ENCODE measurements at regions not wholly inside any gene's neighbourhood (a gene's known extent, or its start where the extent isn't known, plus 50 kb on each side); places are given as distances from the start of the nearest gene placed in this dataset.
"Not testable (repeated sequence)": the region's sequence is repeated elsewhere in the genome, so short reads cannot be mapped to it uniquely, and the experiment has no call there.

DNA sequence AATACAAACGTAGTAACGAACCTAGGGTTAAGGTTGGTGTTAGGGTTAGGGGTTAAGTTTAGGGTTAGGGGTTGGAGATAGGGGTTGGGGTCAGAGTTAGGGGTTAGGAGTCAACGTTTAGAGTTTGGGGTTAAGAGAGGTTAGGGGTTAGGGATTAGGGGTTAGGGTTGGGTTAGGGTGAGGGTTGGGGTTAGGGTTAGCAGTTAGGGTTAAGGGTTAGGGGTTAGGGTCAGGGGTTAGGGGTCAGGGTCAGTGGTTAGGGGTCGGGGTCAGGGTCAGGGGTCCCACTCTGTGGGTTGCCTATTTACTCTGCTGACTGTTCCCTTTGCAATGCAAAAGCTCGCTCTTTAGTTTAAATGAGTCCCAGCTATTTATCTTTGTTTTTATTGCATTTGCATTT, 275.5 kb downstream of the CCDC74A start:
- intact Hi-C loops (cut with micrococcal nuclease; ENCODE audit: unreplicated experiment), result loop anchor here (5.0 kb wide), 1 partner anchor 651 kb away; no protein-coding TSS in a partner anchor
- DNase-seq; H3F3A ChIP-seq (ENCODE audit: insufficient read depth, low read depth); H3K9me2 ChIP-seq (ENCODE audit: insufficient read depth); H3K4me3 ChIP-seq; H2AFZ ChIP-seq; H4K20me1 ChIP-seq (ENCODE audit: insufficient read depth); H3K4me2 ChIP-seq; H3K27me3 ChIP-seq (ENCODE audit: insufficient read depth, low read depth); H3K9me3 ChIP-seq (ENCODE audit: insufficient read depth, low read depth); H3K27ac ChIP-seq; H3K4me1 ChIP-seq (replicated peaks; ENCODE audit: insufficient read depth); H3K79me2 ChIP-seq (ENCODE audit: low read depth); BruUV-seq (replicated peaks); H3K36me3 ChIP-seq (ENCODE audit: low read depth); POLR2A ChIA-PET (ENCODE audit: unreplicated experiment): not testable (repeated sequence)
- CTCF ChIA-PET, result interaction anchor here (0.6 kb wide), 1 partner anchor 336 kb away, joined by 5 read pairs; no protein-coding TSS in a partner anchor

GRCh38 chr2:131812605-131813004, 284.9 kb downstream of the CCDC74A start:
- H2AFZ ChIP-seq; H3K27me3 ChIP-seq (ENCODE audit: insufficient read depth, low read depth); H3K36me3 ChIP-seq (ENCODE audit: low read depth); DNase-seq; H3K79me2 ChIP-seq (ENCODE audit: low read depth); BruUV-seq (replicated peaks); H3K4me3 ChIP-seq; H3K4me2 ChIP-seq; H4K20me1 ChIP-seq (ENCODE audit: insufficient read depth); H3K27ac ChIP-seq; H3K9me2 ChIP-seq (ENCODE audit: insufficient read depth); CTCF ChIA-PET; intact Hi-C loops (cut with micrococcal nuclease; ENCODE audit: unreplicated experiment); POLR2A ChIA-PET (ENCODE audit: unreplicated experiment); H3F3A ChIP-seq (ENCODE audit: insufficient read depth, low read depth); H3K9me3 ChIP-seq (ENCODE audit: insufficient read depth, low read depth); H3K4me1 ChIP-seq (replicated peaks; ENCODE audit: insufficient read depth): not testable (repeated sequence)

DNA sequence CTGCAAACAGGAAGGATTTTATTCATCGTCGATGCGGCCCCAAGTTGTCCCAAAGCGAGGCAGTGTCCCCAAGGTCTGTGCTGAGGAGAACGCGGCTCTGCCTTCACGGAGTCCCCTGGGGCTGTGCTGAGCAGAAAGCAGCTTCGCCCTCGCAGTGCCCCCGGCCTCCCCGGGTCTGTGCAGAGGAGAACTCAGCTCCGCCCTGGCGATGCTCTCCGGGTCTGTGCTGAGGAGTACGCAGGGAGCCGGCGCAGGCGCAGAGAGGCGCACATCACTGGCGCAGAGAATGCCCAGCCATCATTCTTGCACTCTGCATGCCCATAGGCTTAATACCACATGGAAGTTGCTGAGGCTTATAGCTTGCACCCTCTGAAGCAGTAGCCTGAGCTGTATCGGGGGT, 285.7 kb downstream of the CCDC74A start:
- H3K9me3 ChIP-seq (ENCODE audit: insufficient read depth, low read depth); BruUV-seq (replicated peaks); H3K36me3 ChIP-seq (ENCODE audit: low read depth); H3F3A ChIP-seq (ENCODE audit: insufficient read depth, low read depth); H3K27me3 ChIP-seq (ENCODE audit: insufficient read depth, low read depth); H3K9me2 ChIP-seq (ENCODE audit: insufficient read depth); H4K20me1 ChIP-seq (ENCODE audit: insufficient read depth); H3K4me2 ChIP-seq; H2AFZ ChIP-seq; H3K27ac ChIP-seq; POLR2A ChIA-PET (ENCODE audit: unreplicated experiment); H3K4me1 ChIP-seq (replicated peaks; ENCODE audit: insufficient read depth); H3K79me2 ChIP-seq (ENCODE audit: low read depth); DNase-seq; CTCF ChIA-PET; intact Hi-C loops (cut with micrococcal nuclease; ENCODE audit: unreplicated experiment); H3K4me3 ChIP-seq: not testable (repeated sequence)

DNA sequence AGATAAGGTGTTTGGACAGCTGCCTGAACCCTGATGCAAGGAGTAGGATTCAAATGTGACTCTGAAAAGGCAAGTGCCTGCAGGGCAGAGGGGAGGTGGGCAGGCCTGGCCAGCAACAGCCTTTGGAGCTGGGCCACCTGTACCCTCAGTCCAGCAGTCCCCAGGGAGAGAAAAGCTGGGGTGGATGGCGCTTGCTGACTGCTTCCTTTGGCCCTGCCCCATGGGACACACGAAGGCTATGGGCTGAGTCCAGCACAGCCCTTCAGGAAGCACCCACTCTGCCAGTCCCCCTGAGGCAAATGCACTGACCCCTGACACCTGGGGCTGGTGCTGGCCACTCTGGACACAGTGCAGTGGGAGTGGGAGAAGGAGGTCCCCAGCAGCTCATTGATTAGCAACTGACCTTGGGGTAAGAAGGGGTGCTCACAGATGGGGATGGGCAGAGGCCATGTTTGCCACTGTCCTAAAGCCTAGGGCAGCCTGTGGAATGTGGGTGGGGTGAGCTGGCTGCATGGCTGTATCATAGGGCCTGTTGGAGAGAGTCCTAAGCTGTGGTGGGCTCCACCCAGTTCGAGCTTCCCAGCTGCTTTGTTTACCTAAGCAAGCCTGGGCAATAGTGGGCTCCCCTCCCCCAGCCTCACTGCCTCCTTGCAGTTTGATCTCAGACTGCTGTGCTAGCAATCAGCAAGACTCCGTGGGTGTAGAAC, 290.7 kb downstream of the CCDC74A start:
- POLR2A ChIA-PET (ENCODE audit: unreplicated experiment); H3K27ac ChIP-seq; H3K27me3 ChIP-seq (ENCODE audit: insufficient read depth, low read depth); BruUV-seq (replicated peaks); H4K20me1 ChIP-seq (ENCODE audit: insufficient read depth); H3K9me3 ChIP-seq (ENCODE audit: insufficient read depth, low read depth); CTCF ChIA-PET; H3F3A ChIP-seq (ENCODE audit: insufficient read depth, low read depth); H3K36me3 ChIP-seq (ENCODE audit: low read depth); H2AFZ ChIP-seq; intact Hi-C loops (cut with micrococcal nuclease; ENCODE audit: unreplicated experiment); DNase-seq; H3K4me3 ChIP-seq; H3K9me2 ChIP-seq (ENCODE audit: insufficient read depth); H3K4me2 ChIP-seq; H3K4me1 ChIP-seq (replicated peaks; ENCODE audit: insufficient read depth); H3K79me2 ChIP-seq (ENCODE audit: low read depth): not testable (repeated sequence)

- peak; percentile 30; the same call in 1 of the 2 replicates for TF ChIP-seq CTCF (conservative IDR thresholded peaks at IDR 0.05)
- H3K27ac ChIP-seq; H3K4me1 ChIP-seq (replicated peaks; ENCODE audit: insufficient read depth); H3K4me2 ChIP-seq; H3K4me3 ChIP-seq; H3K36me3 ChIP-seq (ENCODE audit: low read depth); H2AFZ ChIP-seq; H3K9me3 ChIP-seq (ENCODE audit: insufficient read depth, low read depth); POLR2A ChIA-PET (ENCODE audit: unreplicated experiment); H4K20me1 ChIP-seq (ENCODE audit: insufficient read depth); CTCF ChIA-PET; BruUV-seq (replicated peaks); intact Hi-C loops (cut with micrococcal nuclease; ENCODE audit: unreplicated experiment); H3K79me2 ChIP-seq (ENCODE audit: low read depth); DNase-seq; H3K27me3 ChIP-seq (ENCODE audit: insufficient read depth, low read depth); H3F3A ChIP-seq (ENCODE audit: insufficient read depth, low read depth); H3K9me2 ChIP-seq (ENCODE audit: insufficient read depth): not testable (repeated sequence)
Observed at GRCh38 chr2:131822237-131822721, 294.6 kb downstream of the CCDC74A start.

DNA sequence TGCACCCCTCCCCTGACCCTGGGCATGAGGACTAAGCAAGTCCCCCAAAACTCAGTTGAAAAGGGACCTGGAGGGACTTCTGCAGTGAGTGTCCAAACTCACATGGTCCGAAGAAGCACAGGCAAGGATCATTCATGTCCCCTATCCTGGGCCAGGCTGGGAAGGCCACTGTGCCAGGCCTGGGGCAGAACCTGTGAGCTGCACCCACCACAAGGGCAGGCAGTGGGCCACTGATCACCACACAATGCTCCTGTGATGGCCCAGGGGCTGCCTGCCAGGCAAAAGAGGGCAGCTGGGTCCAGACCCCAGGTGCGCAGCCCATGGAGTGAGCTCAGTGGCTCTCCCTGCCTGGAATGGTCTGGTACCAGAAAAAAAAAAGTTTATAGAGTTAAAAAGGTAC, 295.4 kb downstream of the CCDC74A start:
- H3K4me1 ChIP-seq (replicated peaks; ENCODE audit: insufficient read depth); BruUV-seq (replicated peaks); H3F3A ChIP-seq (ENCODE audit: insufficient read depth, low read depth); DNase-seq; H3K9me3 ChIP-seq (ENCODE audit: insufficient read depth, low read depth); CTCF ChIA-PET; H2AFZ ChIP-seq; intact Hi-C loops (cut with micrococcal nuclease; ENCODE audit: unreplicated experiment); H3K4me3 ChIP-seq; H3K79me2 ChIP-seq (ENCODE audit: low read depth); H3K4me2 ChIP-seq; H3K36me3 ChIP-seq (ENCODE audit: low read depth); POLR2A ChIA-PET (ENCODE audit: unreplicated experiment); H3K9me2 ChIP-seq (ENCODE audit: insufficient read depth); H3K27me3 ChIP-seq (ENCODE audit: insufficient read depth, low read depth); H4K20me1 ChIP-seq (ENCODE audit: insufficient read depth); H3K27ac ChIP-seq: not testable (repeated sequence)

GRCh38 chr2:131824986-131825385, 297.3 kb downstream of the CCDC74A start:
- POLR2A ChIA-PET (ENCODE audit: unreplicated experiment); H3K79me2 ChIP-seq (ENCODE audit: low read depth); H2AFZ ChIP-seq; H3K4me2 ChIP-seq; DNase-seq; H3K9me3 ChIP-seq (ENCODE audit: insufficient read depth, low read depth); H3K27ac ChIP-seq; H4K20me1 ChIP-seq (ENCODE audit: insufficient read depth); H3K27me3 ChIP-seq (ENCODE audit: insufficient read depth, low read depth); CTCF ChIA-PET; H3K4me3 ChIP-seq; intact Hi-C loops (cut with micrococcal nuclease; ENCODE audit: unreplicated experiment); H3K9me2 ChIP-seq (ENCODE audit: insufficient read depth); H3F3A ChIP-seq (ENCODE audit: insufficient read depth, low read depth); BruUV-seq (replicated peaks); H3K4me1 ChIP-seq (replicated peaks; ENCODE audit: insufficient read depth); H3K36me3 ChIP-seq (ENCODE audit: low read depth): not testable (repeated sequence)
